ENCODE measurements at regions not wholly inside any gene's neighbourhood (a gene's known extent, or its start where the extent isn't known, plus 50 kb on each side); places are given as distances from the start of the nearest gene placed in this dataset.
A peak's percentile ranks its signal among the peaks of the same experiment; 100 is the strongest.

- DNase-seq: no peak
Observed at GRCh38 chr6:56005426-56005825, 130.0 kb upstream of the BMP5 start.

- DNase-seq: no peak
Observed at GRCh38 chr6:56004426-56004825, 129.0 kb upstream of the BMP5 start.

GRCh38 chr6:56003616-56004015, 128.2 kb upstream of the BMP5 start:
- DNase-seq: no peak

GRCh38 chr6:56002336-56002735, 126.9 kb upstream of the BMP5 start:
- no peak for DNase-seq

GRCh38 chr6:55998576-55998975, 123.2 kb upstream of the BMP5 start:
- no peak for DNase-seq

- DNase-seq: no peak
Observed at GRCh38 chr6:55997223-55997874, 122.0 kb upstream of the BMP5 start.

GRCh38 chr6:55994531-55994930, 119.1 kb upstream of the BMP5 start:
- DNase-seq: no peak

- no peak for DNase-seq
Observed at GRCh38 chr6:55993418-55993817, 118.0 kb upstream of the BMP5 start.

GRCh38 chr6:55992546-55992945, 117.2 kb upstream of the BMP5 start:
- no peak for DNase-seq

- DNase-seq: no peak
Observed at GRCh38 chr6:55985309-55985708, 109.9 kb upstream of the BMP5 start.

- no peak for DNase-seq
Observed at GRCh38 chr6:55983861-55984260, 108.5 kb upstream of the BMP5 start.

GRCh38 chr6:55981660-55982059, 106.3 kb upstream of the BMP5 start:
- no peak for DNase-seq

- DNase-seq: no peak
Observed at GRCh38 chr6:55980627-55981211, 105.3 kb upstream of the BMP5 start.

- no peak for DNase-seq
Observed at GRCh38 chr6:55979526-55979925, 104.1 kb upstream of the BMP5 start.

- no peak for DNase-seq
Observed at GRCh38 chr6:55977959-55978665, 102.7 kb upstream of the BMP5 start.

GRCh38 chr6:55974688-55975087, 99.3 kb upstream of the BMP5 start:
- DNase-seq: no peak

- DNase-seq: no peak
Observed at GRCh38 chr6:55972091-55972490, 96.7 kb upstream of the BMP5 start.

GRCh38 chr6:55969526-55969925, 94.1 kb upstream of the BMP5 start:
- DNase-seq: no peak

GRCh38 chr6:55968926-55969325, 93.5 kb upstream of the BMP5 start:
- no peak for DNase-seq

- DNase-seq: peak; percentile 11 to 40
Observed at GRCh38 chr6:55964136-55964535, 88.7 kb upstream of the BMP5 start.

GRCh38 chr6:55963301-55963700, 87.9 kb upstream of the BMP5 start:
- no peak for DNase-seq

GRCh38 chr6:55960344-55960743, 85.0 kb upstream of the BMP5 start:
- DNase-seq: no peak

- no peak for DNase-seq
Observed at GRCh38 chr6:55958790-55959189, 83.4 kb upstream of the BMP5 start.

GRCh38 chr6:55957961-55958422, 82.6 kb upstream of the BMP5 start:
- no peak for DNase-seq

Data from cerebellar nuclear complex (tissue), 1 donor.